Immature natural killer cell (primary cell): ENCODE measurements at regions not wholly inside any gene's neighbourhood (a gene's known extent, or its start where the extent isn't known, plus 50 kb on each side); places are given as distances from the start of the nearest gene placed in this dataset.
"Not testable (repeated sequence)": the region's sequence is repeated elsewhere in the genome, so short reads cannot be mapped to it uniquely, and the experiment has no call there.

Experiments
- DNase-seq, 3 donors: peaks; one replicate each; pipeline ENCODE4 v3.0.0; 2022; ENCODE audit warnings: mixed read lengths in 1 of 3
- H3K27ac Mint-ChIP-seq, 6 donors: one replicate each; pipeline ENCODE4 v1.8.0; 2020; ENCODE audit warnings: mixed read lengths in 6 of 6, mild to moderate bottlenecking in 5 of 6, inconsistent platforms in 4 of 6, moderate library complexity in 3 of 6
- H3K27me3 Mint-ChIP-seq, 3 donors: one replicate each; pipeline ENCODE4 v1.8.0; 2020 to 2021; ENCODE audit warnings: low read depth in 3 of 3, mild to moderate bottlenecking in 3 of 3, mixed read lengths in 3 of 3, moderate library complexity in 3 of 3, inconsistent platforms in 1 of 3
- H3K36me3 Mint-ChIP-seq, 3 donors: one replicate each; pipeline ENCODE4 v1.8.0; 2020; ENCODE audit warnings: mixed read lengths in 3 of 3, inconsistent platforms in 2 of 3, mild to moderate bottlenecking in 2 of 3
- H3K4me1 Mint-ChIP-seq, 2 donors: one replicate each; pipeline ENCODE4 v1.8.0; 2020; ENCODE audit warnings: inconsistent platforms in 2 of 2, mild to moderate bottlenecking in 2 of 2, mixed read lengths in 2 of 2, moderate library complexity in 1 of 2
- H3K4me3 Mint-ChIP-seq, 5 donors: one replicate each; pipeline ENCODE4 v1.8.0; 2020; ENCODE audit warnings: mild to moderate bottlenecking in 5 of 5, mixed read lengths in 5 of 5, inconsistent platforms in 3 of 5, moderate library complexity in 3 of 5
- H3K9me3 Mint-ChIP-seq, 6 donors: one replicate each; pipeline ENCODE4 v1.8.0; 2020; ENCODE audit warnings: mild to moderate bottlenecking in 6 of 6, mixed read lengths in 6 of 6, inconsistent platforms in 4 of 6, moderate library complexity in 3 of 6

GRCh38 chr2:21353879-21354679, 230.3 kb downstream of the TDRD15 start:
- Mint-ChIP-seq H3K27ac (no peak overlapping the region), H3K27me3 (peaks cover 2% of the 10 kb centered on the region in 3 donors), H3K4me3 (no peak overlapping the region), H3K9me3 (peaks cover 0 to 12% (median 5%) of the 10 kb centered on the region in 6 donors), H3K36me3 (no peaks in the 10 kb centered on the region), H3K4me1 (no peaks in the 10 kb centered on the region)
- no peak for DNase-seq

- no peak for DNase-seq
- no peaks in the 10 kb centered on the region for H3K4me1 Mint-ChIP-seq
- H3K36me3 Mint-ChIP-seq = no peaks in the 10 kb centered on the region
- no peak overlapping the region for H3K4me3 Mint-ChIP-seq
- peaks cover 0 to 14% (median 5%) of the 10 kb centered on the region in 6 donors for H3K9me3 Mint-ChIP-seq
- no peak overlapping the region for H3K27ac Mint-ChIP-seq
- peaks cover 2% of the 10 kb centered on the region in 3 donors for H3K27me3 Mint-ChIP-seq
Observed at GRCh38 chr2:21356086-21356856, 232.5 kb downstream of the TDRD15 start.

- H3K27me3 Mint-ChIP-seq = peaks cover 2% of the 10 kb centered on the region in 3 donors
- H3K36me3 Mint-ChIP-seq = no peaks in the 10 kb centered on the region
- H3K4me1 Mint-ChIP-seq = no peaks in the 10 kb centered on the region
- DNase-seq = no peak
- no peak overlapping the region for H3K27ac Mint-ChIP-seq
- peaks cover 0 to 15% (median 5%) of the 10 kb centered on the region in 6 donors for H3K9me3 Mint-ChIP-seq
- H3K4me3 Mint-ChIP-seq = no peak overlapping the region
Observed at GRCh38 chr2:21356857-21357255, 233.1 kb downstream of the TDRD15 start.

GRCh38 chr2:21358976-21359375, 235.2 kb downstream of the TDRD15 start:
- peaks cover 0 to under 1% (median 0%) of the 10 kb centered on the region in 3 donors for H3K27me3 Mint-ChIP-seq
- no peaks in the 10 kb centered on the region for H3K4me1 Mint-ChIP-seq
- DNase-seq = no peak
- no peak overlapping the region for H3K27ac Mint-ChIP-seq
- H3K4me3 Mint-ChIP-seq = no peak overlapping the region
- H3K9me3 Mint-ChIP-seq = peaks cover 0 to 9% (median 2%) of the 10 kb centered on the region in 6 donors
- H3K36me3 Mint-ChIP-seq = no peaks in the 10 kb centered on the region

- no peak for DNase-seq
- no peak overlapping the region for H3K27ac Mint-ChIP-seq
- H3K36me3 Mint-ChIP-seq = no peaks in the 10 kb centered on the region
- no peak overlapping the region for H3K4me3 Mint-ChIP-seq
- no peaks in the 10 kb centered on the region for H3K27me3 Mint-ChIP-seq
- H3K4me1 Mint-ChIP-seq = no peaks in the 10 kb centered on the region
- peaks cover 1 to 17% (median 3%) of the 10 kb centered on the region in 6 donors for H3K9me3 Mint-ChIP-seq
Observed at GRCh38 chr2:21361384-21361783, 237.6 kb downstream of the TDRD15 start.

- Mint-ChIP-seq H3K9me3 (peaks cover 1 to 17% (median 3%) of the 10 kb centered on the region in 6 donors), H3K4me1 (no peaks in the 10 kb centered on the region), H3K4me3 (no peak overlapping the region), H3K27me3 (no peaks in the 10 kb centered on the region), H3K27ac (no peak overlapping the region), H3K36me3 (no peaks in the 10 kb centered on the region)
- no peak for DNase-seq
Observed at GRCh38 chr2:21361957-21362486, 238.3 kb downstream of the TDRD15 start.

GRCh38 chr2:21363364-21363763, 239.6 kb downstream of the TDRD15 start:
- no peaks in the 10 kb centered on the region for H3K36me3 Mint-ChIP-seq
- H3K9me3 Mint-ChIP-seq = peaks cover 1 to 17% (median 3%) of the 10 kb centered on the region in 6 donors
- no peak overlapping the region for H3K27ac Mint-ChIP-seq
- no peak overlapping the region for H3K4me3 Mint-ChIP-seq
- no peak for DNase-seq
- H3K27me3 Mint-ChIP-seq = no peaks in the 10 kb centered on the region
- H3K4me1 Mint-ChIP-seq = no peaks in the 10 kb centered on the region

- H3K4me1 Mint-ChIP-seq = no peaks in the 10 kb centered on the region
- H3K4me3 Mint-ChIP-seq = no peak overlapping the region
- H3K27me3 Mint-ChIP-seq = no peaks in the 10 kb centered on the region
- H3K27ac Mint-ChIP-seq = no peak overlapping the region
- H3K9me3 Mint-ChIP-seq = peaks cover 0 to 10% (median 3%) of the 10 kb centered on the region in 6 donors
- no peak for DNase-seq
- H3K36me3 Mint-ChIP-seq = no peaks in the 10 kb centered on the region
Observed at GRCh38 chr2:21367421-21367820, 243.7 kb downstream of the TDRD15 start.

- Mint-ChIP-seq H3K27ac (no peak overlapping the region), H3K27me3 (no peaks in the 10 kb centered on the region), H3K4me3 (no peak overlapping the region), H3K36me3 (no peaks in the 10 kb centered on the region), H3K9me3 (peaks cover 0 to 9% (median 2%) of the 10 kb centered on the region in 6 donors), H3K4me1 (no peaks in the 10 kb centered on the region)
- DNase-seq = no peak
Observed at GRCh38 chr2:21369787-21370186, 246.0 kb downstream of the TDRD15 start.

- Mint-ChIP-seq H3K4me1 (no peaks in the 10 kb centered on the region), H3K4me3 (no peak overlapping the region), H3K27me3 (no peaks in the 10 kb centered on the region), H3K27ac (no peak overlapping the region), H3K36me3 (no peaks in the 10 kb centered on the region), H3K9me3 (peaks cover 0 to 6% (median 1%) of the 10 kb centered on the region in 6 donors)
- DNase-seq = no peak
Observed at GRCh38 chr2:21371499-21372003, 247.8 kb downstream of the TDRD15 start.

GRCh38 chr2:21372654-21373053, 248.9 kb downstream of the TDRD15 start:
- H3K9me3 Mint-ChIP-seq = peaks cover 0 to 9% (median 5%) of the 10 kb centered on the region in 6 donors
- no peak for DNase-seq
- H3K36me3 Mint-ChIP-seq = no peaks in the 10 kb centered on the region
- H3K27ac Mint-ChIP-seq = no peak overlapping the region
- H3K4me1 Mint-ChIP-seq = no peaks in the 10 kb centered on the region
- no peak overlapping the region for H3K4me3 Mint-ChIP-seq
- H3K27me3 Mint-ChIP-seq = no peaks in the 10 kb centered on the region

- Mint-ChIP-seq H3K4me1 (no peaks in the 10 kb centered on the region), H3K27me3 (peaks cover 0 to 3% (median 2%) of the 10 kb centered on the region in 3 donors), H3K4me3 (no peak overlapping the region), H3K36me3 (no peaks in the 10 kb centered on the region), H3K9me3 (peaks cover 0 to 14% (median 9%) of the 10 kb centered on the region in 6 donors), H3K27ac (no peak overlapping the region)
- no peak for DNase-seq
Observed at GRCh38 chr2:21376864-21377263, 253.1 kb downstream of the TDRD15 start.

- H3K4me3 Mint-ChIP-seq = no peak overlapping the region
Observed at GRCh38 chr2:21379140-21379539, 255.4 kb downstream of the TDRD15 start.

GRCh38 chr2:21379668-21380067, 255.9 kb downstream of the TDRD15 start:
- H3K4me3 Mint-ChIP-seq, H3K27ac Mint-ChIP-seq, H3K36me3 Mint-ChIP-seq, H3K4me1 Mint-ChIP-seq, DNase-seq, H3K27me3 Mint-ChIP-seq: not testable (repeated sequence)
- peaks cover 0 to 14% (median 7%) of the 10 kb centered on the region in 6 donors for H3K9me3 Mint-ChIP-seq

More at GRCh38 chr2:21379140-21379539, 255.4 kb downstream of the TDRD15 start:
- Mint-ChIP-seq H3K9me3 (peaks cover 0 to 14% (median 7%) of the 10 kb centered on the region in 6 donors), H3K27ac (no peak overlapping the region), H3K36me3 (no peaks in the 10 kb centered on the region), H3K4me1 (no peaks in the 10 kb centered on the region), H3K27me3 (peaks cover 0 to 3% (median 2%) of the 10 kb centered on the region in 3 donors)
- no peak for DNase-seq
